ENCODE measurements at regions not wholly inside any gene's neighbourhood (a gene's known extent, or its start where the extent isn't known, plus 50 kb on each side); places are given as distances from the start of the nearest gene placed in this dataset.

- intact Hi-C loops (cut with micrococcal nuclease; ENCODE audit: unreplicated experiment): no loop called here
Measured at GRCh38 chr16:79401157-79401556, 199.4 kb downstream of the MAF start.

GRCh38 chr16:79400462-79401149 is 199.9 kb downstream of the MAF start:
- no peak for DNase-seq (ENCODE audit: low spot score)
- Histone ChIP-seq H3K4me1 (ENCODE audit: insufficient read depth, low read length, poor library complexity, severe bottlenecking) (no peaks in the 10 kb centered on the region), H3K4me3 (ENCODE audit: low read depth, low read length, poor library complexity, severe bottlenecking) (no peak overlapping the region), H4K20me1 (ENCODE audit: insufficient read depth, low read length) (no peaks in the 10 kb centered on the region), H3K36me3 (ENCODE audit: insufficient read depth, low read length) (no peaks in the 10 kb centered on the region), H3K27ac (ENCODE audit: low read depth, low read length, poor library complexity, severe bottlenecking) (no peak overlapping the region), H3K79me2 (ENCODE audit: insufficient read depth, low read depth, low read length) (no peaks in the 10 kb centered on the region), H3K4me2 (ENCODE audit: low read length) (no peak overlapping the region), H3K9me3 (ENCODE audit: low read length) (no peaks in the 10 kb centered on the region), H3K9me2 (ENCODE audit: insufficient read depth, low read length) (no peaks in the 10 kb centered on the region), H2AFZ (ENCODE audit: low read length) (no peak overlapping the region)
- POLR2A ChIA-PET: interaction anchor here (0.5 kb wide), 1 partner anchor 902 kb away, joined by 3 read pairs; no protein-coding TSS in a partner anchor
- no TSS peak for BruUV-seq (replicated peaks)
- intact Hi-C loops (cut with micrococcal nuclease; ENCODE audit: unreplicated experiment): no loop called here
- CTCF ChIA-PET (ENCODE audit: unreplicated experiment): no interaction called here
- TF ChIP-seq CTCF (conservative IDR thresholded peaks at IDR 0.05; ENCODE audit: low read length) (no peak), EZH2phosphoT487 (IDR thresholded peaks at IDR 0.05; ENCODE audit: borderline replicate concordance, low read depth, low read length) (no peak)

More at GRCh38 chr16:79401157-79401556, 199.4 kb downstream of the MAF start:
- H3K36me3 ChIP-seq (ENCODE audit: insufficient read depth, low read length): no peaks in the 10 kb centered on the region
- no peak for TF ChIP-seq EZH2phosphoT487 (IDR thresholded peaks at IDR 0.05; ENCODE audit: borderline replicate concordance, low read depth, low read length)
- no peak for TF ChIP-seq CTCF (conservative IDR thresholded peaks at IDR 0.05; ENCODE audit: low read length)
- no peaks in the 10 kb centered on the region for H3K79me2 ChIP-seq (ENCODE audit: insufficient read depth, low read depth, low read length)
- no peak overlapping the region for H3K4me3 ChIP-seq (ENCODE audit: low read depth, low read length, poor library complexity, severe bottlenecking)
- no peak overlapping the region for H3K4me2 ChIP-seq (ENCODE audit: low read length)
- H3K9me2 ChIP-seq (ENCODE audit: insufficient read depth, low read length): no peaks in the 10 kb centered on the region
- H3K4me1 ChIP-seq (ENCODE audit: insufficient read depth, low read length, poor library complexity, severe bottlenecking): no peaks in the 10 kb centered on the region
- CTCF ChIA-PET (ENCODE audit: unreplicated experiment): no interaction called here
- H3K27ac ChIP-seq (ENCODE audit: low read depth, low read length, poor library complexity, severe bottlenecking): no peak overlapping the region
- POLR2A ChIA-PET: interaction anchor here (0.5 kb wide), 1 partner anchor 902 kb away, joined by 3 read pairs; no protein-coding TSS in a partner anchor
- H2AFZ ChIP-seq (ENCODE audit: low read length): no peak overlapping the region
- BruUV-seq (replicated peaks): no TSS peak
- no peaks in the 10 kb centered on the region for H4K20me1 ChIP-seq (ENCODE audit: insufficient read depth, low read length)
- no peak for DNase-seq (ENCODE audit: low spot score)
- H3K9me3 ChIP-seq (ENCODE audit: low read length): no peaks in the 10 kb centered on the region

GRCh38 chr16:79395591-79395990 is 204.9 kb downstream of the MAF start:
- H3K79me2 ChIP-seq (ENCODE audit: insufficient read depth, low read depth, low read length): no peaks in the 10 kb centered on the region
- no peaks in the 10 kb centered on the region for H4K20me1 ChIP-seq (ENCODE audit: insufficient read depth, low read length)
- no peak for DNase-seq (ENCODE audit: low spot score)
- H3K27ac ChIP-seq (ENCODE audit: low read depth, low read length, poor library complexity, severe bottlenecking): no peak overlapping the region
- TF ChIP-seq EZH2phosphoT487 (IDR thresholded peaks at IDR 0.05; ENCODE audit: borderline replicate concordance, low read depth, low read length) (no peak), CTCF (conservative IDR thresholded peaks at IDR 0.05; ENCODE audit: low read length) (no peak)
- POLR2A ChIA-PET: interaction anchor here (0.6 kb wide), 1 partner anchor 1008 kb away, joined by 3 read pairs; no protein-coding TSS in a partner anchor
- H3K9me2 ChIP-seq (ENCODE audit: insufficient read depth, low read length): no peaks in the 10 kb centered on the region
- CTCF ChIA-PET (ENCODE audit: unreplicated experiment): no interaction called here
- no peak overlapping the region for H3K4me3 ChIP-seq (ENCODE audit: low read depth, low read length, poor library complexity, severe bottlenecking)
- no peak overlapping the region for H2AFZ ChIP-seq (ENCODE audit: low read length)
- no TSS peak for BruUV-seq (replicated peaks)
- no peaks in the 10 kb centered on the region for H3K4me1 ChIP-seq (ENCODE audit: insufficient read depth, low read length, poor library complexity, severe bottlenecking)
- no peaks in the 10 kb centered on the region for H3K36me3 ChIP-seq (ENCODE audit: insufficient read depth, low read length)
- no peaks in the 10 kb centered on the region for H3K9me3 ChIP-seq (ENCODE audit: low read length)
- intact Hi-C loops (cut with micrococcal nuclease; ENCODE audit: unreplicated experiment): no loop called here
- H3K4me2 ChIP-seq (ENCODE audit: low read length): no peak overlapping the region
